ENCODE measurements at regions not wholly inside any gene's neighbourhood (a gene's known extent, or its start where the extent isn't known, plus 50 kb on each side); places are given as distances from the start of the nearest gene placed in this dataset.

- TF ChIP-seq CTCF (IDR thresholded peaks at IDR 0.05) (no peak), POLR2A (IDR thresholded peaks at IDR 0.05) (no peak)
Measured at GRCh38 chr12:114167431-114167830, 201.3 kb upstream of the RBM19 start.
